ENCODE measurements at regions not wholly inside any gene's neighbourhood (a gene's known extent, or its start where the extent isn't known, plus 50 kb on each side); places are given as distances from the start of the nearest gene placed in this dataset.
"Not testable (repeated sequence)": the region's sequence is repeated elsewhere in the genome, so short reads cannot be mapped to it uniquely, and the experiment has no call there.

DNA sequence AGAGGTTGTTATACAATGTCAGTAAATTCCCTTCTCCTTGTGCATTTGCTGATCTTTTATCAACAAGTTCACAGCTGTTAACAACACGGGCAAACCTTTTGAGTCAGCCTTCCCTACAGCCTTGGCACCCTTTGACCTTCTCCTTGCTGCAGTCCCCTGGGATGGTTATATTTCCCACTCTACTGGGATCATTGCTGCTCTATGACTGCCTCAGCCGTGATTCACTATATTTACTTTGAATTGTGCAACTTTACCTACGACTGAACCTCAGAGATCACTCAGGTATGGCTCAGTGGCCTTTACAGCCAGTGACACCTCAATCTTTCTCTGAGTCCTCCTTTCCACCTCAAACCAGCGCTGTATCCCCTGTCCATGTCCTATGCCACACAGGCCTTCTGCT lies 1293.3 kb downstream of the EPHA7 start:
- Histone ChIP-seq H3K4me3 (ENCODE audit: insufficient read depth, low read depth, low read length) (no peak overlapping the region), H3K36me3 (replicated peaks; ENCODE audit: control insufficient read depth, insufficient read depth, low read length) (no peaks in the 10 kb centered on the region), H3K27me3 (ENCODE audit: control insufficient read depth, insufficient read depth, low read length) (no peaks in the 10 kb centered on the region)
- no peak for DNase-seq

DNA sequence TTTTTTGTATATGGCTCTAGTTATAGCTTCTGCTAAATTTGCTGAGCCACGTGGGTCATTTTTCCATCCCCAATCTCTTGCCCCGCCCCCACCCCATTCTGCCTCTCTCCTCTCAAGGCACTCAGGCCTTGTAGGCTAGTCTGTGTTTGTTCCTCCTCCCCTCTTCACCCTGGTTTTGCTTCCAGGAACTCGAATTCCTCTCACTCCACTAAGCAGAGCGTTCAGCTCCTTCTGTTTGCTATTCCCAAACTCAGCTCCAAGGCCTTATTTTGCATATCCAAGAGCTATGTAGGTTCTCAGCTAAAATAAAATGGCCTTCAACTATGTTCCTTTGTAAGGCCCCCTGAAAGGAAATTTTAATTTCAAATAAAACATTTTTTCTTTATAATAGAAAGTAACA lies 1293.7 kb downstream of the EPHA7 start:
- Histone ChIP-seq H3K27me3 (ENCODE audit: control insufficient read depth, insufficient read depth, low read length) (no peaks in the 10 kb centered on the region), H3K4me3 (ENCODE audit: insufficient read depth, low read depth, low read length) (no peak overlapping the region), H3K36me3 (replicated peaks; ENCODE audit: control insufficient read depth, insufficient read depth, low read length) (no peaks in the 10 kb centered on the region)
- no peak for DNase-seq

DNA sequence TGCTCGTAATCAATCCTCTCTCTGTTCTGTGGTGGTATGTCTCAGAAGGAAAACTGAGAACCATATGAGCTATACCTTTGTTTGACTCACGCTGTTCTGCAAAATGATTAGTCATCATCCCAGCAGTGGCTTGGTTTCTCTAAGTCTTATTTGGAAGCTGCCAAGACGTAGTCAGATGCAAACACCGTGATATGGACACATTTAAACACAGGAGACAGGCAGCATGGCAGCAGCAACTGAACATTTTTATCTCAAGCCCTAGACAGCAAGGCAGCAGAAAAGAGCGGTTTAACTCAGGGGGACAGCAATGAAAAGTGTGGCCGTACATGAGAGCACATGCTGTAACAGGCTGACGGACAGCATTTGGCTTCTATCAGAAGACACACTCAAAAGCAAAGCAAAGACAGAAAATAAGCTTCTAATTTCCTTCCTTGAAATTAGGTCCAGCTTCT lies 1295.1 kb downstream of the EPHA7 start:
- no peak overlapping the region for H3K4me3 ChIP-seq (ENCODE audit: insufficient read depth, low read depth, low read length)
- no peaks in the 10 kb centered on the region for H3K27me3 ChIP-seq (ENCODE audit: control insufficient read depth, insufficient read depth, low read length)
- H3K36me3 ChIP-seq (replicated peaks; ENCODE audit: control insufficient read depth, insufficient read depth, low read length): no peaks in the 10 kb centered on the region
- no peak for DNase-seq

DNA sequence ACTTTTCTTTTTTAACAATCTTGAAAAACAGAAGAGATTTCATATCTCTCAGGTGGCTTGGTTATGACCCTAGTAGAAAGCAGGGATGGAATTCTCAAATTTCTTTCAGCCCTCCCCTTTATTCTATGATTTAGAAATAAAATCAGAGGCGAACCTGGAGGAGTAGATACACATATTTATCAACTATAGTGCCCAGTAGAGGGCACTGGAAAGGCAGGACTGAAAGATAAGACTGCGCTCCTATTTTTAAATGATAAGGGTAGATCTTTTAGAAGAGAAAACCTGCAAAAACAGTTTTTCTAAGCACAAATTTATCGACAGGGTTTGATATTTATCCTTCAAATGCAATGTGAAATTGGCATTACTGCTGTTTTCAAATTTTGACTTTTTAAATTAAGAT lies 1296.6 kb downstream of the EPHA7 start:
- H3K27me3 ChIP-seq (ENCODE audit: control insufficient read depth, insufficient read depth, low read length): no peaks in the 10 kb centered on the region
- H3K36me3 ChIP-seq (replicated peaks; ENCODE audit: control insufficient read depth, insufficient read depth, low read length): no peaks in the 10 kb centered on the region
- no peak overlapping the region for H3K4me3 ChIP-seq (ENCODE audit: insufficient read depth, low read depth, low read length)
- no peak for DNase-seq

DNA sequence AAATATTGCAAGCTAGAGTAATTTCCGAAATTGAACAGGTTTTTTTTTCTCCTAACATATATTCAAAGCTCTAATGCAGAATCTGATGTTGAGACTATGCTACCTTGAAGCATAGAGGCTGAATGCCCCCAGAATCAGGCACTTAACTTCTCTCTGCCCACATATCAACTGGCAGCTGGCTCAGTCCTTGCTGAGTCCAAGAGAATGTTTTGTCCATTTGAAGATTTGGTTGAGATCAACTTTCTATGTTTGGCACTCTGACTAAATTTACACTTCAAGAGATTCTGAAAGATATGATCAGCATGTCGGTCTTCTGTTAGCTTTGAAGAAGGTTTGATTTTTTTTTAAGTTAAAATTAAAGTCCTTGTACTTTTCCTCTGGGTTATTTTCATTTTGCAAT lies 1298.1 kb downstream of the EPHA7 start:
- no peak for DNase-seq
- H3K36me3 ChIP-seq (replicated peaks; ENCODE audit: control insufficient read depth, insufficient read depth, low read length): no peaks in the 10 kb centered on the region
- no peaks in the 10 kb centered on the region for H3K27me3 ChIP-seq (ENCODE audit: control insufficient read depth, insufficient read depth, low read length)

DNA sequence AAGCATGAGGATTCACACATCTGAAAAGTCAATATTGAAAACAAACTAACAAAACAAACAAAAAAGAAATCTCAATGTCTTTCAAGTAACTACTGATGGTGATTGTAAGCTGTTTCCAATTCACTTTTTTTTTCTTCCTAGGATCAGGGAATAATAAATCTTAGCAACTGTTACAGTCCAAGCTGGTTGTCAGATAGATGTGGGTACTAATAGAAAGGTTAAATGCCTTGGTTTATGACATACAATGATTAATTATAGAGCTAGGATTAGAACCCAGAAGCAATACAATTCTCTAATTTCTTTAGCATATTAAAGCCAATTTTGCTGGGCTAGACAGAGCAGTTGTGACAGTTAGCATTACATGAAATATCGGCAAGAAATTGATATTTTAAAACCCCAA lies 1301.6 kb downstream of the EPHA7 start:
- no peak overlapping the region for H3K4me3 ChIP-seq (ENCODE audit: insufficient read depth, low read depth, low read length)
- no peak for DNase-seq

More for the DNA sequence above, 1298.1 kb downstream of the EPHA7 start:
- H3K4me3 ChIP-seq (ENCODE audit: insufficient read depth, low read depth, low read length): no peak overlapping the region

DNA sequence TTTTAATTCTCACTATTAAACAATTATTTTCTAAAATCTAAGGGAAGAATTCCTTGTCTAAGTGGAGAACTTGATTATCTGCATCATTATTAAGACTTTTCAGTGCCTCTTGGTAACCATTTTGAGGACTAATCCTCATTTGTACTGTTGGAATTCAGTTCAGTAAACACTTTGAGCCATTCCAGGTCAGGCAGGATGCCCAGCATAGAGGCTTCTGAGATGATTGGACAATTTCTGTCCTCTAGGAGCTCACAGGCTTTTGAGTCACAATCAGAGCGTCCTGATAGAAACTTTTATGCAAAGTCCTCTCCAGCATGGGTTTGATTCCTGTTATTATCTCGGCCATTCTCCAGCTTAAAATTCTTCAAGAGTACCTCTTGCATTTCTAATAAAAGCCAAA lies 1304.6 kb downstream of the EPHA7 start:
- Histone ChIP-seq H3K4me3 (ENCODE audit: insufficient read depth, low read depth, low read length) (no peak overlapping the region), H3K36me3 (replicated peaks; ENCODE audit: control insufficient read depth, insufficient read depth, low read length) (no peaks in the 10 kb centered on the region), H3K27me3 (ENCODE audit: control insufficient read depth, insufficient read depth, low read length) (no peaks in the 10 kb centered on the region)
- DNase-seq: no peak

More for the DNA sequence above, 1301.6 kb downstream of the EPHA7 start:
- Histone ChIP-seq H3K36me3 (replicated peaks; ENCODE audit: control insufficient read depth, insufficient read depth, low read length) (no peaks in the 10 kb centered on the region), H3K27me3 (ENCODE audit: control insufficient read depth, insufficient read depth, low read length) (no peaks in the 10 kb centered on the region)

DNA sequence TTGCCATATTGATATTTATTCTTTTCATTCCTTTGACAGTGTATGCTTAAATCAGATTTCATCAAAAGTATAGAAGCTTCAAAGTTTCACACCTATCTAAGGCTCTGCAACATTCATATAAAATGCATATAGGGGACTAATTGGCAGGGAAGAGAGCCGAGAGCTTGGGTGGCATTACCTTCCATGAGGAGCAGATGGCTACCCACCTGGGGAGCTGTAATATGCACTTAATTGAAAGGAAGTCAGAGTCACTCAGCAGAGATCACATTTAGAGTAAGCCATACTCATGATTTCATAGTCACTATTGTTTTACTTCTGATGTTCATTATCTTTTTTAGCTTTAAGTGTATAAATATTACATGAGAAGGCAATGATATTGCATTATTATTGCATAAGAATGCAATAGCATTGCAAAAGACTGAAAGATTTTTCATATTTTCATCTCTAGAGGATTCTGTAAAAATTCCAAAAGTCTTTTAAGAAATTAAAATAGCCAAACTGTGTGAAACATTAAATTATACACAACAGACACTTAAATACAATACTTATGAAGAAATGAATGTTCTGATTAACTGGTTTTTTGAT lies 1305.2 kb downstream of the EPHA7 start:
- Histone ChIP-seq H3K36me3 (replicated peaks; ENCODE audit: control insufficient read depth, insufficient read depth, low read length) (no peaks in the 10 kb centered on the region), H3K27me3 (ENCODE audit: control insufficient read depth, insufficient read depth, low read length) (no peaks in the 10 kb centered on the region), H3K4me3 (ENCODE audit: insufficient read depth, low read depth, low read length) (no peak overlapping the region)
- DNase-seq: no peak

DNA sequence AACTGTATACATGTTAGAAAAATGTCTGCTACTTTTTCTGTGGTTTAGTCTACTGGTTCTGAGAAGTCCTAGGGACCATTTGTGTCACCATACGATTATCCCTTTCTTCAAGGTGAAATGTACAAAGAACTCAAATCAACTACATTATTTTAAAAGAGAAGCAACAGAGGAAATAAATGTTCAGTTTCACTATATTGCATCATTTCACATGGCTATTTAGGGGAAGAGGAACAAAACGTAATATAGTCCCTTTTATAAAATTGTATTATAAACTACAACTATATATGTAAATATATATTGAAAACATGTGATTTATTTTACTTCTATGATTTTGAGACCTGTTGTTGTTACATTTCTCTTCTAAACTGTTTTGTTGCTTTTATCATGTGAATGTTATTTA lies 1308.0 kb downstream of the EPHA7 start:
- no peaks in the 10 kb centered on the region for H3K36me3 ChIP-seq (replicated peaks; ENCODE audit: control insufficient read depth, insufficient read depth, low read length)
- H3K4me3 ChIP-seq (ENCODE audit: insufficient read depth, low read depth, low read length): no peak overlapping the region
- DNase-seq: no peak
- H3K27me3 ChIP-seq (ENCODE audit: control insufficient read depth, insufficient read depth, low read length): no peaks in the 10 kb centered on the region

DNA sequence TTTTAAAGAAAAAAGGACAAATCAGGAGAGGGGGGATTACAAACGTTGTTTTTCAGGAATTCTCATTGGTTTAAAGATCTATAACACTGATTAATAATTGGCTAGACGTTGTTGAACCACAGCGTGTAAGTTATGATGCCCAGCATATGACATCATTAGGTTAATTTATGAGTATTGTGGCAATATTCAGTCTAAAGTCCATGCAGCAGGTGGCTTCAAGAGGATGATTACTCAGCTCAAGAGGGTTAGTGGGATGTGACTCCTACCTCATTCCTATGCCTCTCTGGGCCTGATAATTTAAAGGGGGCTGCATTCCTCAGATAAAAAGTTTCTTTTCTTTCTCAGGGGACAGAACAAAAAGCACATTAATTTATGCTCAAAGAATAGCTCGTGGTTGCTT lies 1309.0 kb downstream of the EPHA7 start:
- H3K4me3 ChIP-seq (ENCODE audit: insufficient read depth, low read depth, low read length): no peak overlapping the region
- H3K27me3 ChIP-seq (ENCODE audit: control insufficient read depth, insufficient read depth, low read length): no peaks in the 10 kb centered on the region
- DNase-seq: no peak
- no peaks in the 10 kb centered on the region for H3K36me3 ChIP-seq (replicated peaks; ENCODE audit: control insufficient read depth, insufficient read depth, low read length)

DNA sequence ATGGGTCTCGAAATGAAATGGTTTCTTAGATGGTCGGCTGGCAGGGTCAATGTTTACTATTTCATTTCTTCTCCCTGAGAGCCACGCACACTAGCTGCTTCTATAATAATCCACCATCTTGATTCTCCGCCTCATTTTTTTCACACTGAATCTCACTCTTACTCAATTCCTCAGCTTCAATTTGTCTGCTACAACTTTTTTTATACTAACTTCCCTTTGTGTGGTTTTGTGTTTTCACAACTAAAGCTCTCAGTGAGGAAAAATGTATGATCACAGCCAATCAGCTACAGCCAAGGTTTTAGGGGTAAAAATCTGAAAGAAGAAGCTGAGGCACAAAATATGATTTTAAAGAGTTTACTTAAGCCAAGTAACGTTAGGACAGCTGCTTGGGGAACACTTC lies 1309.4 kb downstream of the EPHA7 start:
- no peak overlapping the region for H3K4me3 ChIP-seq (ENCODE audit: insufficient read depth, low read depth, low read length)
- no peaks in the 10 kb centered on the region for H3K36me3 ChIP-seq (replicated peaks; ENCODE audit: control insufficient read depth, insufficient read depth, low read length)
- no peak for DNase-seq
- H3K27me3 ChIP-seq (ENCODE audit: control insufficient read depth, insufficient read depth, low read length): no peaks in the 10 kb centered on the region

DNA sequence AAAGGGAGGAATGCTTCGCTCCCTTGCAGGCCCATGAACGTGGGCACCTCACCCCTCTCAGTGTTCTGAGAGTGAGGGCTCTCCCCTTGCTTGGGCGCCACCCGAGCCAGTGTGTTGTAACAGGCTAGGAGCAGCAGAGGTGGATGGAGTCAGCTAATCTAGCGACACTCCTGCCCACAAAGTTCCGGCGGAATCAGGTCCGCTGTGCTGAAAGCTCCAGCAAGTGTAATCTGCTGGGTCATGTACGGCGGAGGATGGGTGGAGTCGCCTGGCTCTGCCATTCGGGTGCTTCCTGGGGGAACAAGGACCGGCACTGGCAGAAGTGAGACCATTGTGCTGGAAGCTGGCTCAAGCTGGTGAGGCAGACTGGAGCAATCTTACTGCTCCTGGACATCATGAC lies 1310.1 kb downstream of the EPHA7 start:
- Histone ChIP-seq H3K36me3 (replicated peaks; ENCODE audit: control insufficient read depth, insufficient read depth, low read length) (no peaks in the 10 kb centered on the region), H3K4me3 (ENCODE audit: insufficient read depth, low read depth, low read length) (no peak overlapping the region), H3K27me3 (ENCODE audit: control insufficient read depth, insufficient read depth, low read length) (no peaks in the 10 kb centered on the region)
- no peak for DNase-seq

DNA sequence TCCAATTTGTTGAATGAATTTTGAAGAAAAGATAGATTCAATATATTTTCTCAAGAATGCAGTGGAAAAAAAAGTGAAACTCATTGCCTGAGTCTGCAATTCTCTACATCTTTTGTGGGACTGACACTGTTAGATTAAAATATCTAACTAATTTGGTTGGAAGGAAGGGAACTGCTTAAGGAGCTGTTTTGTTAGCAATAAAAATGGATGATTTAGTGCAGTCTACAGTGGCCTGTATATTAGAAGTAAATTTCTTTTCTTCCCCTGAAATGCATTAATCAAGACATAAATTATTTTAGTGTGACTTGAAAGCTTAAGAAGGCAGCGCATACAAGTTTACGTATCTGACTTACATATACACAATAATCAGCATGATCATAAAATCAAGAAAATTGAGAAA lies 1332.6 kb downstream of the EPHA7 start:
- no peaks in the 10 kb centered on the region for H3K36me3 ChIP-seq (replicated peaks; ENCODE audit: control insufficient read depth, insufficient read depth, low read length)
- no peak for DNase-seq
- no peak overlapping the region for H3K4me3 ChIP-seq (ENCODE audit: insufficient read depth, low read depth, low read length)
- H3K27me3 ChIP-seq (ENCODE audit: control insufficient read depth, insufficient read depth, low read length): no peaks in the 10 kb centered on the region

DNA sequence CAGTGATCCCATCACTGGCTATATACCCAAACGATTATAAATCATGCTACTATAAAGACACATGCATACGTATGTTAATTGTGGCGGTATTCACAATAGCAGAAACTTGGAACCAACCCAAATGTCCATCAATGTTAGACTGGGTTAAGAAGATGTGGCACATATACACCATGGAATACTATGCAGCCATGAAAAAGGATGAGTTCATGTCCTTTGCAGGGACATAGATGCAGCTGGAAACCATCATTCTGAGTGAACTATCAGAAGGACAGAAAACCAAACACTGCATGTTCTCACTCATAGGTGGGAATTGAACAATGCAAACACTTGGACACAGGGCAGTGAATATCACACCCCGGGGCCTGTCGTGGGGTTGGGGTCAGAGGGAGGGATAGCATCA lies 1335.4 kb downstream of the EPHA7 start:
- H3K36me3 ChIP-seq (replicated peaks; ENCODE audit: control insufficient read depth, insufficient read depth, low read length); DNase-seq; H3K27me3 ChIP-seq (ENCODE audit: control insufficient read depth, insufficient read depth, low read length); H3K4me3 ChIP-seq (ENCODE audit: insufficient read depth, low read depth, low read length): not testable (repeated sequence)

DNA sequence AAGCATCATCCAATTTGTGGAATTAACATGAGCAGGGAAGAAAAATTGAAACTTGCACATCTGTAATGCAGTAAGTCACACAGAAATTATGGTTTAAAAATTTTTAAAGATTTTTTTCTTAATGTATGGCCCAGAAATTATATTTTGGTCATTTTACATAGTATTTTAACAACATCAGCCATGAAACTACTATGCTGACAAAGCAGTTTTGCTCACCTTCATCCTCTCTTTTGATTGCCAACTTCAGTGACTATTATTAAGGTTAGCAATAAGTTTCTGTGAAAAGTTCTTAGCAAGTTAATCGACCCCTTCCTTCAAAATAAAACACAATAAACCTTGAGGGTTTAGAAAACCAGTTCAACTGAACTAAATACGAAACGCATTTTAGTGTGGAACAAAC lies 1347.0 kb downstream of the EPHA7 start:
- DNase-seq: no peak
- Histone ChIP-seq H3K4me3 (ENCODE audit: insufficient read depth, low read depth, low read length) (no peak overlapping the region), H3K27me3 (ENCODE audit: control insufficient read depth, insufficient read depth, low read length) (no peaks in the 10 kb centered on the region), H3K36me3 (replicated peaks; ENCODE audit: control insufficient read depth, insufficient read depth, low read length) (no peaks in the 10 kb centered on the region)

DNA sequence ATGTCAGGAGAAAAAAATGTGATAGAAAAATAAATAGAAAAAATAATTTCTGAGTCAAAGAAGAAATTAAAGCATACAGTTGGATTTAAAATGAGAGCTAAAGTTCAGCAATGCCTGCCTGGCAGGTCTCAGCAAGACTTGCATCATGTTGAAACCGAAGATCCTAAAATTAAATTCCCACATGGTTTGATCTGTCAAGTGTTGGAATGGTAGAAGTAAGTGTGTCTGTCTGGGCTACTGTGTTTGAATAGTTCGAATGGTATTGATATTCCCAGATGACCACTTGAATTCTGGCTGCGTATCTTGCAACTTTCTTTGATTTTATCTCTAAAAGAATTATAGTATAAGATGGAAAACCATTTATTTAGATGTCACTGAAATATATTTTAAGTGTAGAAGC lies 1349.6 kb downstream of the EPHA7 start:
- Histone ChIP-seq H3K4me3 (ENCODE audit: insufficient read depth, low read depth, low read length) (no peak overlapping the region), H3K27me3 (ENCODE audit: control insufficient read depth, insufficient read depth, low read length) (no peaks in the 10 kb centered on the region), H3K36me3 (replicated peaks; ENCODE audit: control insufficient read depth, insufficient read depth, low read length) (no peaks in the 10 kb centered on the region)
- no peak for DNase-seq
